ENCODE measurements at regions not wholly inside any gene's neighbourhood (a gene's known extent, or its start where the extent isn't known, plus 50 kb on each side); places are given as distances from the start of the nearest gene placed in this dataset.

GRCh38 chr1:219537223-219537631, 75.7 kb downstream of the ZC3H11B start:
- TF ChIP-seq NR1H2 (CRISPR knock-in tag; IDR thresholded peaks at IDR 0.05) (no peak), CTCF (IDR thresholded peaks at IDR 0.05) (no peak), GABPB1 (CRISPR knock-in tag; IDR thresholded peaks at IDR 0.05) (no peak), NR2C2 (CRISPR knock-in tag; IDR thresholded peaks at IDR 0.05) (no peak), STAT6 (CRISPR knock-in tag; conservative IDR thresholded peaks at IDR 0.05; ENCODE audit: low read depth) (no peak), USF2 (CRISPR knock-in tag; IDR thresholded peaks at IDR 0.05) (no peak), ESRRA (CRISPR knock-in tag; IDR thresholded peaks at IDR 0.05; ENCODE audit: borderline replicate concordance) (no peak), ZBTB43 (CRISPR knock-in tag; IDR thresholded peaks at IDR 0.05) (no peak), HMGA2 (CRISPR knock-in tag; IDR thresholded peaks at IDR 0.05) (no peak), NFE2L1 (CRISPR knock-in tag; IDR thresholded peaks at IDR 0.05) (no peak), MAX (CRISPR knock-in tag; IDR thresholded peaks at IDR 0.05) (no peak), NFYB (CRISPR knock-in tag; conservative IDR thresholded peaks at IDR 0.05; ENCODE audit: low read depth) (no peak)
